ENCODE measurements at regions not wholly inside any gene's neighbourhood (a gene's known extent, or its start where the extent isn't known, plus 50 kb on each side); places are given as distances from the start of the nearest gene placed in this dataset.

DNA sequence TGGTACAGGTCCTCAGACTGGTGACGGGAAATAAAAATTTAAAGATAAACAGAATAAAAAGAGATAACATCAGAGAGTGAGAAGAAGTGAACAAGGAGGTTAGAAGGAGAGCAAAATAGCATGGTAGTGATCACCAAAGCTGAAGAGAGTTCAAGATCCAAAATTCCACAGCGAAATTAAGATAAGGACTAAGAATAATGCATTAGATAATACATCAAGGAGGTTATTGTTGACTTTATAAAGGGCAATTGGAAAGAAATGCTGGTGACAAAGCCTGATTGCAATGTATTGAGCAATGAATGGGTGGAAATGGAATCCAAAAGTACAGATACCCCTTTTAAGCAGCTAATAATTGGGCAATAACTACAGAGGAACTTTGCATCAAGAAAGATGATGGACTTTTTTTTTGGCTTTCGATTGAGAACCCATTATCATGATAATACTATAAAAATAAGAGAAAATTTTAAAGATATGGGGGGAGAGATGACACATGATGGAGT lies 101.6 kb upstream of the MAP9 start:
- Histone ChIP-seq H3K4me3 (no peak overlapping the region), H3K27ac (no peak overlapping the region), H3K9me3 (no peaks in the 10 kb centered on the region), H3K4me1 (no peaks in the 10 kb centered on the region), H3K4me2 (no peak overlapping the region)
- 6% methylated on average over 3 of the region's 3 CpGs for WGBS (ENCODE audit: missing lambda C conversion rate)
- ATAC-seq (no peak), DNase-seq (ENCODE audit: low read depth in 1 of 2, low spot score in 1 of 2) (no peak), FAIRE-seq (no peak)
- ChIA-PET CTCF (no interaction called here), POLR2A (no interaction called here)
- TF ChIP-seq CHD2 (IDR thresholded peaks at IDR 0.05; ENCODE audit: low read length, partially characterized antibody), result no peak
- TF ChIP-seq ZFP36 (IDR thresholded peaks at IDR 0.05; ENCODE audit: borderline replicate concordance, partially characterized antibody), result no peak
- no peak for TF ChIP-seq CTCF (IDR thresholded peaks at IDR 0.05)
- no peak for TF ChIP-seq HOXA7 (CRISPR knock-in tag; IDR thresholded peaks at IDR 0.05)
- no peak for TF ChIP-seq CHD4 (IDR thresholded peaks at IDR 0.05; ENCODE audit: borderline replicate concordance)
- TF ChIP-seq RAD21 (conservative IDR thresholded peaks at IDR 0.05 in 1 of 2, IDR thresholded peaks at IDR 0.05 in 1 of 2), result no peak
- no peak for TF ChIP-seq KDM5A (IDR thresholded peaks at IDR 0.05)
- TF ChIP-seq ZNF302 (CRISPR knock-in tag; IDR thresholded peaks at IDR 0.05), result no peak
- no peak for TF ChIP-seq ZC3H11A (IDR thresholded peaks at IDR 0.05)
- TF ChIP-seq NR3C1 (IDR thresholded peaks at IDR 0.05), result no peak
- TF ChIP-seq REST (IDR thresholded peaks at IDR 0.05), result no peak
- no peak for TF ChIP-seq RARB (CRISPR knock-in tag; IDR thresholded peaks at IDR 0.05)
- no peak for TF ChIP-seq MAFK (IDR thresholded peaks at IDR 0.05; ENCODE audit: partially characterized antibody)
- TF ChIP-seq KDM1A (IDR thresholded peaks at IDR 0.05; ENCODE audit: low read depth), result no peak
- TF ChIP-seq CBX8 (IDR thresholded peaks at IDR 0.05), result no peak
- TF ChIP-seq ELK1 (IDR thresholded peaks at IDR 0.05; ENCODE audit: low read depth, low read length), result no peak
- TF ChIP-seq EHF (CRISPR knock-in tag; IDR thresholded peaks at IDR 0.05), result no peak

GRCh38 chr4:155474758-155475157 lies 98.0 kb upstream of the MAP9 start:
- Histone ChIP-seq H3K4me2 (no peak overlapping the region), H3K27ac (no peak overlapping the region), H3K4me3 (no peak overlapping the region), H3K4me1 (no peaks in the 10 kb centered on the region), H3K9me3 (no peaks in the 10 kb centered on the region)
- 24% methylated on average over 5 of the region's 5 CpGs for WGBS (ENCODE audit: missing lambda C conversion rate)
- no peak for FAIRE-seq
- POLR2A ChIA-PET, result no interaction called here
- no peak for DNase-seq (ENCODE audit: low read depth in 1 of 2, low spot score in 1 of 2)
- no peak for ATAC-seq
- CTCF ChIA-PET, result no interaction called here
- TF ChIP-seq TFCP2L1 (CRISPR knock-in tag; IDR thresholded peaks at IDR 0.05) (no peak), CHD2 (IDR thresholded peaks at IDR 0.05; ENCODE audit: low read length, partially characterized antibody) (no peak), EHMT2 (IDR thresholded peaks at IDR 0.05; ENCODE audit: low read depth) (no peak), CEBPB (IDR thresholded peaks at IDR 0.05) (no peak), BHLHE40 (IDR thresholded peaks at IDR 0.05; ENCODE audit: low read depth, low read length) (no peak), MAZ (IDR thresholded peaks at IDR 0.05; ENCODE audit: borderline replicate concordance, low read depth, low read length) (no peak), CTCF (IDR thresholded peaks at IDR 0.05) (no peak), RCOR1 (IDR thresholded peaks at IDR 0.05; ENCODE audit: low read depth, low read length) (no peak), MAFK (IDR thresholded peaks at IDR 0.05; ENCODE audit: partially characterized antibody) (no peak), FOSB (CRISPR knock-in tag; IDR thresholded peaks at IDR 0.05) (no peak), NPAS2 (CRISPR knock-in tag; IDR thresholded peaks at IDR 0.05; ENCODE audit: borderline replicate concordance) (no peak), NR3C1 (IDR thresholded peaks at IDR 0.05) (no peak), ZSCAN20 (CRISPR knock-in tag; IDR thresholded peaks at IDR 0.05) (no peak), CBX2 (IDR thresholded peaks at IDR 0.05; ENCODE audit: borderline replicate concordance, low read depth) (no peak), BCL3 (IDR thresholded peaks at IDR 0.05) (no peak), JUNB (IDR thresholded peaks at IDR 0.05) (no peak)

Measured in A549 (cell line).